ENCODE measurements at regions not wholly inside any gene's neighbourhood (a gene's known extent, or its start where the extent isn't known, plus 50 kb on each side); places are given as distances from the start of the nearest gene placed in this dataset.

- DNase-seq: no peak
- Mint-ChIP-seq H3K4me1 (ENCODE audit: low read depth) (no peaks in the 10 kb centered on the region), H3K9me3 (no peaks in the 10 kb centered on the region), H3K27me3 (ENCODE audit: insufficient read depth) (peaks cover 13% of the 10 kb centered on the region; the same call in 1 of the 2 replicates), H3K27ac (no peak overlapping the region), H3K4me3 (no peak overlapping the region), H3K36me3 (ENCODE audit: low read depth) (no peaks in the 10 kb centered on the region)
- no peak for TF ChIP-seq CTCF (IDR thresholded peaks at IDR 0.05)
Observed at GRCh38 chr14:53790731-53791500, 165.7 kb downstream of the BMP4 start.

- Mint-ChIP-seq H3K9me3 (peaks cover 7% of the 10 kb centered on the region), H3K27ac (no peak overlapping the region), H3K36me3 (ENCODE audit: low read depth) (peaks cover 6% of the 10 kb centered on the region; the same call in 1 of the 2 replicates), H3K4me3 (no peak overlapping the region), H3K4me1 (ENCODE audit: low read depth) (no peaks in the 10 kb centered on the region), H3K27me3 (ENCODE audit: insufficient read depth) (peaks cover 13% of the 10 kb centered on the region; the same call in 1 of the 2 replicates)
- no peak for DNase-seq
- TF ChIP-seq CTCF (IDR thresholded peaks at IDR 0.05): no peak
Observed at GRCh38 chr14:53788566-53788965, 168.1 kb downstream of the BMP4 start.

GRCh38 chr14:53786045-53786444, 170.6 kb downstream of the BMP4 start:
- H3K4me3 Mint-ChIP-seq: no peak overlapping the region
- TF ChIP-seq CTCF (IDR thresholded peaks at IDR 0.05): no peak
- H3K4me1 Mint-ChIP-seq (ENCODE audit: low read depth): no peaks in the 10 kb centered on the region
- H3K9me3 Mint-ChIP-seq: peaks cover 7% of the 10 kb centered on the region
- no peak overlapping the region for H3K27ac Mint-ChIP-seq
- no peak for DNase-seq
- peaks cover 13% of the 10 kb centered on the region; the same call in 1 of the 2 replicates for H3K27me3 Mint-ChIP-seq (ENCODE audit: insufficient read depth)
- H3K36me3 Mint-ChIP-seq (ENCODE audit: low read depth): peaks cover 6% of the 10 kb centered on the region; the same call in 1 of the 2 replicates

- Mint-ChIP-seq H3K9me3 (peaks cover 7% of the 10 kb centered on the region), H3K27ac (no peak overlapping the region), H3K27me3 (ENCODE audit: insufficient read depth) (peaks cover 18% of the 10 kb centered on the region; the same call in 1 of the 2 replicates), H3K4me3 (no peak overlapping the region), H3K36me3 (ENCODE audit: low read depth) (peaks cover 6% of the 10 kb centered on the region; the same call in 1 of the 2 replicates), H3K4me1 (ENCODE audit: low read depth) (no peaks in the 10 kb centered on the region)
- TF ChIP-seq CTCF (IDR thresholded peaks at IDR 0.05): no peak
- no peak for DNase-seq
Observed at GRCh38 chr14:53784688-53785087, 171.9 kb downstream of the BMP4 start.

- DNase-seq: no peak
- Mint-ChIP-seq H3K9me3 (peaks cover 7% of the 10 kb centered on the region), H3K27me3 (ENCODE audit: insufficient read depth) (peaks cover 14% of the 10 kb centered on the region; the same call in 1 of the 2 replicates), H3K4me3 (no peak overlapping the region), H3K36me3 (ENCODE audit: low read depth) (peaks cover 6% of the 10 kb centered on the region; the same call in 1 of the 2 replicates), H3K4me1 (ENCODE audit: low read depth) (no peaks in the 10 kb centered on the region), H3K27ac (no peak overlapping the region)
- no peak for TF ChIP-seq CTCF (IDR thresholded peaks at IDR 0.05)
Observed at GRCh38 chr14:53783256-53783655, 173.4 kb downstream of the BMP4 start.

All from HFFc6 (cell line).